Activated CD8-positive, alpha-beta memory T cell treated with anti-CD3 and anti-CD28 coated beads, Interleukin-2, amount 10 ng/mL, durations not matched to agents 7 days and 5 days (primary cell): ENCODE measurements at regions not wholly inside any gene's neighbourhood (a gene's known extent, or its start where the extent isn't known, plus 50 kb on each side); places are given as distances from the start of the nearest gene placed in this dataset.
"Not testable (repeated sequence)": the region's sequence is repeated elsewhere in the genome, so short reads cannot be mapped to it uniquely, and the experiment has no call there.

Source experiments
- ATAC-seq: fragments of 150-1000 bp; cut with Tn5 transposase; one replicate; pipeline ENCODE4 v1.10.0; 2021; ENCODE audit warnings: moderate library complexity
- CTCF ChIA-PET: fragments of 350-600 bp; sonication (Branson Sonifier 250); formaldehyde crosslinking; loops from one replicate; lab custom pipeline; 2021; ENCODE audit warnings: antibody characterized with exemption; lab: Charles Lee
- DNase-seq: peaks from one replicate; pipeline ENCODE4 v3.0.0-alpha.2; 2020
- H3K27ac Mint-ChIP-seq: one replicate; pipeline ENCODE4 v1.8.0; 2021; ENCODE audit warnings: mild to moderate bottlenecking, mixed read lengths
- H3K27me3 Mint-ChIP-seq: one replicate; pipeline ENCODE4 v1.8.0; 2021; ENCODE audit warnings: mixed read lengths
- H3K36me3 Mint-ChIP-seq: one replicate; pipeline ENCODE4 v1.8.0; 2021; ENCODE audit warnings: mild to moderate bottlenecking, mixed read lengths
- H3K4me1 Mint-ChIP-seq: one replicate; pipeline ENCODE4 v1.8.0; 2021; ENCODE audit warnings: mixed read lengths
- H3K4me3 Mint-ChIP-seq: one replicate; pipeline ENCODE4 v1.8.0; 2021; ENCODE audit warnings: mild to moderate bottlenecking, moderate library complexity, mixed read lengths
- H3K9me3 Mint-ChIP-seq: one replicate; pipeline ENCODE4 v1.8.0; 2022; ENCODE audit warnings: low read depth, mixed read lengths

DNA sequence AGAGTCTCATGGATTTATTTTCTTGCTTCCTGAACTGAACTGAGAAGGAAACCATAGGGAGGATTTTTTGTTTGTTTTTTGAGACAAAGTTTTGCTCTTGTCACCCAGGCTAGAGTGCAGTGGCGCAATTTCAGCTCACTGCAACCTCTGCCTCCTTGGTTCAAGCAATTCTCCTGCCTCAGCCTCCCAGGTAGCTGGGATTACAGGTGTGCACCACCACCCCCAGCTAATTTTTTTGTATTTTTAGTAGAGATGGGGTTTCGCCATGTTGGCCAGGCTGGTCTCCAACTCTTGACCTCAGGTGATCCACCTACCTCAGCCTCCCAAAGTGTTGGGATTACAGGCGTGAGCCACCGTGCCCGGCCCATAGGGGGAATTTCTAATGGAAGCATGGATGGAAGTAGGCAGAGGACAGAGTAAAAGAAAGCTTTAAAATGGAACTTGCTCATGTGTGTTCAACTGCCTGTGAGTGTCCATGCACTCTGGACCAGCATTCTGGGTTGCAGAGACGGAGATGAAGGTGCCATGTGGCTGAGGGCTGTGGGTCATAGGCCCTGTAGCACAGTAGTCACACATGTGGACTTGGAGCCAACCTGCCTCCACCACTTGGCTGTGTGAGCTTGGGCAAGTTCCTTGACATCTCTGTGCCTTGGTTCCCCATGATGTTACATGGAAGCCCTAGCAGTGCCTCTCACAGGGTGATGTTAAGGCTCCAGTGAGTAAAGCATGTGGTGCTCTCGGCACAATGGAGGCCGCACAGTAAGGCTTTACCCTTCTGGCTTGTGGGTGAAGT is 68.5 kb upstream of the ID2 start:
- peaks cover 12% of the 10 kb centered on the region for H3K36me3 Mint-ChIP-seq
- not testable (repeated sequence) for ATAC-seq, H3K4me3 Mint-ChIP-seq, H3K9me3 Mint-ChIP-seq, H3K27ac Mint-ChIP-seq, DNase-seq
- CTCF ChIA-PET, result interaction anchor here (0.8 kb wide), 1 partner anchor 63 kb away, joined by 3 read pairs; no protein-coding TSS in a partner anchor
- peaks cover 31% of the 10 kb centered on the region for H3K27me3 Mint-ChIP-seq
- H3K4me1 Mint-ChIP-seq, result peaks cover 13% of the 10 kb centered on the region

DNA sequence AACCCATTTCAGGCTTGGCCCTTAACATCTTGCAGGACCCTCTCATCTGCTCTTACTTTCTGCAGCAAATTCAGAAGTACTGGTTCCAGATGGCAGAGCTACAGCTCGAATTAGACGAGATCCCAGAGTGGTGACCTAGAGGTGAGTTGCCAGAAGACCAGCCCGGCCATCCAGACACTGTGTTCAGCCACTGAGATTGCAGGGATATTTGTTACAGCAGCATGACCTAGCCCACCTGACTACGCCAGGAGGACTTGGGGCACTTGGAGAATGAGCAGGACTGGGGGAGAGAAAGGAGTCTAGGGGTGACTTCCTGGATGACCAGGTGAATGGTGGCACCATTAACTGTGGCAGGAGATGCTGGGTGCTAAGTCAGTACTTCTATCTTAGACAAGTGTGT is 67.2 kb upstream of the ID2 start:
- CTCF ChIA-PET, result no interaction called here
- H3K27me3 Mint-ChIP-seq, result peaks cover 39% of the 10 kb centered on the region
- H3K4me3 Mint-ChIP-seq, result no peak overlapping the region
- no peak overlapping the region for H3K27ac Mint-ChIP-seq
- H3K36me3 Mint-ChIP-seq, result peaks cover 12% of the 10 kb centered on the region
- peaks cover 9% of the 10 kb centered on the region for H3K9me3 Mint-ChIP-seq
- H3K4me1 Mint-ChIP-seq, result peaks cover 2% of the 10 kb centered on the region
- ATAC-seq, result no peak
- no peak for DNase-seq

DNA sequence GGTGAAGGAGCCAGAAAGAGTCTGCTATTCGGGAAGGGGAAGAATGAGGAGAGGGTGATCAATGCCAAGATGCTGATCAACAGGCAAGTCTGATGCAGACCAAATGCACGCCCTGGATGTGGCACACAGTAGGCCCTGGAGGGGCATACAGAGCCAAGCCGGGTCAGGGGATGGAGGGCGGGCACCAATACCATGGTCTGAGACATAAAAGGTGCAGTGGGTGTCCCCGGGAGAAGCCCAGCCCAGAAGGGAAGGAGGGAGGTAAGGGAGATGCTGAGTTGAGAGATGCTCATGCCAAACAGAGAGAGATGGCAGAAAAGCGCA is 66.6 kb upstream of the ID2 start:
- CTCF ChIA-PET, result interaction anchor here (0.5 kb wide), 1 partner anchor 1553 kb away, joined by 4 read pairs; no protein-coding TSS in a partner anchor
- Mint-ChIP-seq H3K4me3 (no peak overlapping the region), H3K27ac (no peak overlapping the region), H3K4me1 (peaks cover 2% of the 10 kb centered on the region), H3K27me3 (peaks cover 39% of the 10 kb centered on the region), H3K9me3 (peaks cover 8% of the 10 kb centered on the region), H3K36me3 (peaks cover 9% of the 10 kb centered on the region)
- no peak for DNase-seq
- ATAC-seq, result no peak

DNA sequence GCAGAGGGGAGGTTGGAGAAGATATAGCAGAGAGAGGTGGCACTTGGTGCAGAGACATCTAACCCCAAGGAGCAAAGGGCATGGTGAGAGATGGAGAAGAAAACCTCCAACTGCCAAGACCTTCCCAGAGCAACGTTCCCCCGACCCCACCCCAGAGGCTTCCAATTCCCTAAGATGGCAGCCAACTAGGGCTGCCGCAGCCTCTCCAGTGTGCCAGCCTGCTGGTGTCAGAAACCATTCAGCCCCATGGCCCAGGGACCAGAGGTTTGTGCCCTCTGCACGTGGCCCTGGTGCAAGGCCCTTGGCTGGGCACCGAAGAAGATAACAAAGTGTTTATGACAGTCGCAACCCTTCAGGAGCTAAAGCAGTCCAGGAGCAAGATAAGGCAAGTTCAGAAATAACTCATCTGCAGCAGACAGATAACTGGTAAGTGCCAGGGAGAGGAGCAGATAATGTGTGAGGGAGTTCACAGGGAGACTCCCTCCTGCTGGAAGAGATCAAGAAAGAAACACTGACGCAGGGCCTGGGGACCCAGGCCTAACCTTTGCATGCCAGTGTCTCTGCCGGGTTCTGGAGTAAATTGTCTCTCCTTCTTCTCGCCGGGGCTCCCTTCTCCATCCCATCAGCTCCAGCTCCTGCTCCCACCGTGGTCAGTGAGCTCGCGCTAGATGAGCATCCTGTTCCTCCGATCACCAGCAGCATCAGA is 66.1 kb upstream of the ID2 start:
- H3K27ac Mint-ChIP-seq, result no peak overlapping the region
- H3K9me3 Mint-ChIP-seq, result peaks cover 3% of the 10 kb centered on the region
- ATAC-seq (no peak), DNase-seq (no peak)
- H3K27me3 Mint-ChIP-seq, result peaks cover 43% of the 10 kb centered on the region
- H3K4me3 Mint-ChIP-seq, result no peak overlapping the region
- peaks cover 2% of the 10 kb centered on the region for H3K4me1 Mint-ChIP-seq
- H3K36me3 Mint-ChIP-seq, result peaks cover 4% of the 10 kb centered on the region
- CTCF ChIA-PET, result interaction anchor here (0.5 kb wide), 1 partner anchor 1554 kb away, joined by 4 read pairs; no protein-coding TSS in a partner anchor

DNA sequence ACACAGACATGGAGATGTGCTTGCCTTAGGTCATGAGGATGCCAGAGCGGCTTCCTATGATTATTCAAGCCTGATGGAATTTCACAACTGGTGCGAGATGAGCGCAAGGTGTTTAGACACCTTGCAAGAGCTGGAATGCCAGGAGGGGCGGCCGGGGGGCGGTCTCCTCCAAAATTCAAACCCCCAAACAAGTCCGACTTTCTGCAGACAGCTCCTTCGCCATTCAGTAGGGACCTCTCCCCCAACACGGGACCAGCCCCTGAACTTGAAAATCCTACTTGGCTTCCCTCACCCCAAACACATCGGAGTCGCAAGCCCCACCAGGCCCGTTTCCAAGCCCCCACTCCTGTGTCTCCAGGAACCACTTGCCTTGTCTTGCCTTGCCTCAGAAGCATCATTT is 64.8 kb upstream of the ID2 start:
- DNase-seq (no peak), ATAC-seq (no peak)
- Mint-ChIP-seq H3K4me3 (no peak overlapping the region), H3K27me3 (peaks cover 43% of the 10 kb centered on the region), H3K4me1 (peaks cover under 1% of the 10 kb centered on the region), H3K36me3 (no peaks in the 10 kb centered on the region), H3K9me3 (no peaks in the 10 kb centered on the region), H3K27ac (no peak overlapping the region)
- CTCF ChIA-PET, result no interaction called here

DNA sequence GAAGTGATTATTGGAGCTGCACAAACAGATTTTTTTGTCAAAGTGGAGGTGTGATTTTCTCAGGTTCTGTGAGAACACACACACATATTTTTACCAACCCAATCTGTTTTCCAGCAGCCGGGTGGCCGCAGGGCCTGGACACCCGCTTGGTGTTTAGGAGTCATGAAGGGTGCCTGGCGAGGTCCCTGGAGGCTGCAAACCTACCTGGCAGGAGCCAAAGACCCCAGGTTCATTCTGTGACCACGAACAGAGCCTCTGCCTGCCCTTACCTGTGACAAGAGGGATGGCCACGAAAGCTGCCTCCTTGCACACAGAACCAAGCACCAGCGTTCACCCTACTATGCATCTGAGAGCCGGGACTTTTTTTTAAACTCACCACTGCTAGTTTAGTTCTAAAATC is 64.3 kb upstream of the ID2 start:
- H3K27ac Mint-ChIP-seq, result no peak overlapping the region
- DNase-seq, result no peak
- ATAC-seq, result no peak
- H3K9me3 Mint-ChIP-seq, result no peaks in the 10 kb centered on the region
- peaks cover under 1% of the 10 kb centered on the region for H3K4me1 Mint-ChIP-seq
- CTCF ChIA-PET, result no interaction called here
- no peaks in the 10 kb centered on the region for H3K36me3 Mint-ChIP-seq
- H3K4me3 Mint-ChIP-seq, result no peak overlapping the region
- H3K27me3 Mint-ChIP-seq, result peaks cover 43% of the 10 kb centered on the region

DNA sequence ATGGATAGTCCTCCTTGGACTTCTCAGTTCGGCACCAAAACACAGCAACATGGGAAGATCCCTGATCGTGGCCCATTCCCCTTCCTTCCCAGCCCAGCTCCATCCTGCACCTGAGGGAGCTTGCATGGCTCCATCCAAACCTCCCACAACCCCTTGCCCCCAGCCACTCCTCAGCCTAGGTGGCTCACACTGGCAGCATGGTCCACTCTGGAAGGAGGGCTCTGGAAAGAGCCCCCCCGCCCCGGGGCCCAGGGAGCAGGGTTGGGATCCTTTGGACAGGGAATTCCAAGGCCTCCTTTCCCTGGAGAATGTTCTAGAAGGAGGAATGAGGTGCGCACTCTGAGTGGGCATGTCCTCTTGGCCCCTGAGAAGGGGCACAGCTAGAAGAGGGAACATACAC is 62.8 kb upstream of the ID2 start:
- ATAC-seq (no peak), DNase-seq (no peak)
- Mint-ChIP-seq H3K9me3 (no peaks in the 10 kb centered on the region), H3K27me3 (peaks cover 43% of the 10 kb centered on the region), H3K4me1 (peaks cover 7% of the 10 kb centered on the region), H3K36me3 (no peaks in the 10 kb centered on the region), H3K27ac (no peak overlapping the region), H3K4me3 (no peak overlapping the region)
- CTCF ChIA-PET, result no interaction called here

DNA sequence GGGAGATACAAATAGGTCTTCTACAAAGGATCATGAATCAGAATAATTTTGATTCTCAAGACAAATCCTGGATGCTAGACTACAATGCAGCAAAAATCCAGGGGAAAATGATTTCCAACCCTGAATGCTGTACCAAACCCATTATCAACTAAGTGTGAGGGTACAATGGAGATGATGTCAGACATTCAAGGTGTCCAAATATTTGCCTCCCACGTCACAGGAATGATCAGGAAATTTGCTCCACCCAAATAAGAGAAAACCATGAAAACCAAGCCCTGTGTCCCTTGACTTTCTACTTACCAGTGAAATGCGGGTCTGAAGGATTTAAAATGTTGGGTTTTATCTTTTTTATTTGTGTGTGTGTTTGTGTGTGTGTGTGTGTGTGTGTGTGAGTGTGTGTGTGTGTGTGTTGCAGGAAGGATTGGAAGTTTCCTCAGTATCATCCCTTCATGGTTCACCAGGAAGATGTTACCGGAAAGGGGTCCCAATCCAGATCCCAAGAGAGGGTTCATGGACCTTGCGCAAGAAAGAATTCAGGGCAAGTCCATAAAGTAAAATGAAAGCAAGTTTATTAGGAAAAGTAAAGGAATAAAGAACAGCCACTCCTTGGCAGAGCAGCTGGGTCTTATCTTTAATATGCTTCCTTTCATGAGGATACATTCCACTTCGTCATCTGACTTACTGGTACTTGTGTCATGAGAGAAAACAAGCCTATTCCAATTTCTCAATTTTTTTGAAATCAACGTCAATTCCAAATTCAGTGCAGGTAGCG is 61.1 kb upstream of the ID2 start:
- no peak overlapping the region for H3K27ac Mint-ChIP-seq

DNA sequence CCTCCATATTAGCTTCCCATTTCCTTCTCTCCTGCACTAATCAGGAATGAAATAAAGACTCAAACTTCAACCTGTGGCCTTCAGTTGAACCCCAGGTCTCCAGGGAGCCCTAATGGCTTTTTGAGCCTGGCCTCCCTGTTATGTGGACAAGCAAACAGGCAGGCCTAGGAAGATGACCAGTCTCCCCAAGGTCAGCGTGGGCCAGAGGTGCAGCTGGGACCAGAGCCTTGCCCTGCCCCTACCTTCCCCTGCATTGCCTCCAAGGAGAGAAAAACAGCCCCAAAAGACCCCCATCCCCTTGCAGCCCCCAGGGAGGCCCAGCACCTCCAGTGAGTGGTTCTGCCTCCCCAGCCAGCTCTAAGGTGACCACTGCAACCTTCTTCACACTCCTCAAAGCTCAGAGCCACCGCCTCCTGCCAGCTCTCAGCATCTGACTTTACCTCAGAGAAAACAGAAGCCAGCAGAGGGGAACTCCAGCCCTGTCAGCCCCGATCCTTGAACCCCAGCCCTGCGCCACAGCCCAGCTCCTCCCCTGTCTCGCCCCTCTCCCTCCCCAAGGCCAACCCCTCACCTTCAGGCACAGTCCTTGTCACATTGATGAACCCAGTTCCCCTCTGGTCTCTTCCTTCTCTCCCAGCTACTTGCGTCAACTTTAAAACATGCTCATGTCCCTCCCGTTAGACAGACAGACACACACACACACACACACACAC is 59.5 kb upstream of the ID2 start:
- Mint-ChIP-seq H3K36me3 (no peaks in the 10 kb centered on the region), H3K9me3 (no peaks in the 10 kb centered on the region), H3K27me3 (peaks cover 32% of the 10 kb centered on the region), H3K27ac (no peak overlapping the region), H3K4me1 (peaks cover 7% of the 10 kb centered on the region), H3K4me3 (no peak overlapping the region)
- CTCF ChIA-PET, result interaction anchor here (0.6 to 1.2 kb wide), 2 partner anchors 13 to 21 kb away, joined by 3 to 5 read pairs; no protein-coding TSS in a partner anchor
- DNase-seq, result no peak
- no peak for ATAC-seq

More for the DNA sequence above, 61.1 kb upstream of the ID2 start:
- H3K4me3 Mint-ChIP-seq, result no peak overlapping the region
- peaks cover 7% of the 10 kb centered on the region for H3K4me1 Mint-ChIP-seq
- H3K9me3 Mint-ChIP-seq, result no peaks in the 10 kb centered on the region
- ATAC-seq, result no peak
- H3K36me3 Mint-ChIP-seq, result no peaks in the 10 kb centered on the region
- CTCF ChIA-PET, result no interaction called here
- peaks cover 36% of the 10 kb centered on the region for H3K27me3 Mint-ChIP-seq
- DNase-seq, result no peak

DNA sequence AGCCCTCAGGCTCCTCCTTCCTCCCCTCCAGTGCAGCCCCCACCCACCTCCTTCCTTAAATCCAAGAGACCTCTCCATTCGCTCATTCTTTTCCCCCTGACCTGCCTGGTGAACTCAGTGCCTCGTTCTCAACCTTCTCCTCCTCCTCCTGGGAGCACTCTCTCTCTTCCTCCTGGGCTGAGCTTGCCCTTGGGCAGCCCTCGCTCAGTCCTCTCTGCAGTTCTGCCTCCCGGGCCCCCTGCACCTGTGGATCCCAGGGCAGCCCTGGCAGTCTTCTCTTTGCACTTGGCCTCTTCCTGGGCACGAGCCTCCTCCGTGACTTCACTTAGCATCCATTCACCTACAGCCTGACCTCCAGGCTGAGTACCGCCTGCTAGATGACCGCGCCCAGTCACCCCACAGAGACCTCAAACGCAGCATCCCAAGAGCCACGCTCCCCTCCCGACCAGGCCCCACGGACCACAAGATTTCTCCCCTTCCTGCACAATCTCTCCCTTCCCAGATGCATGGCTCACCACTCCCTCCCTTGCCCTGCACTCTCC is 58.9 kb upstream of the ID2 start:
- Mint-ChIP-seq H3K9me3 (no peaks in the 10 kb centered on the region), H3K27me3 (peaks cover 28% of the 10 kb centered on the region), H3K27ac (no peak overlapping the region), H3K4me3 (no peak overlapping the region), H3K4me1 (peaks cover 7% of the 10 kb centered on the region), H3K36me3 (no peaks in the 10 kb centered on the region)
- ATAC-seq (no peak), DNase-seq (no peak)
- CTCF ChIA-PET, result interaction anchor here (1.2 kb wide), 1 partner anchor 14 kb away, joined by 3 read pairs; no protein-coding TSS in a partner anchor

DNA sequence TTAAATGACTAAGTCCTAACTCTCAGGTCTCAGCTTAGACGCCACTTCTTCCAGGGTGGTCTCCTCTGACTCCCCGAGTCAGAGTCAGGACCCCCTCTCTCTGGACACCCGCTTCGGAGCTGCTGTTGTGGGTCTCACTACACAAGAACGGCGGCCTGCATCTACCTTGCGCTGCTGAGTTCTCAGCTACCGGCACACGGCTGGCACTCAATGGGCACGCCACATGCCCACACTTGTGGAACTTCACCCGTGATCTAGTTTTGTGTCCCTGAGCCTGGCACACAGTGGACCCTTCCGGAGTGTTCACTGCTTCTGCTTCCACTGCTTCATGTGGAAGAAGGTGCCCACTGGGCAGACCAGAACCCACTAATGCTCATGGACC is 58.3 kb upstream of the ID2 start:
- H3K4me3 Mint-ChIP-seq, result no peak overlapping the region
- ATAC-seq (no peak), DNase-seq (no peak)
- H3K27ac Mint-ChIP-seq, result no peak overlapping the region
- peaks cover 11% of the 10 kb centered on the region for H3K4me1 Mint-ChIP-seq
- CTCF ChIA-PET, result interaction anchor here (1.2 kb wide), 1 partner anchor 14 kb away, joined by 3 read pairs; no protein-coding TSS in a partner anchor
- no peaks in the 10 kb centered on the region for H3K9me3 Mint-ChIP-seq
- H3K36me3 Mint-ChIP-seq, result no peaks in the 10 kb centered on the region
- peaks cover 24% of the 10 kb centered on the region for H3K27me3 Mint-ChIP-seq

DNA sequence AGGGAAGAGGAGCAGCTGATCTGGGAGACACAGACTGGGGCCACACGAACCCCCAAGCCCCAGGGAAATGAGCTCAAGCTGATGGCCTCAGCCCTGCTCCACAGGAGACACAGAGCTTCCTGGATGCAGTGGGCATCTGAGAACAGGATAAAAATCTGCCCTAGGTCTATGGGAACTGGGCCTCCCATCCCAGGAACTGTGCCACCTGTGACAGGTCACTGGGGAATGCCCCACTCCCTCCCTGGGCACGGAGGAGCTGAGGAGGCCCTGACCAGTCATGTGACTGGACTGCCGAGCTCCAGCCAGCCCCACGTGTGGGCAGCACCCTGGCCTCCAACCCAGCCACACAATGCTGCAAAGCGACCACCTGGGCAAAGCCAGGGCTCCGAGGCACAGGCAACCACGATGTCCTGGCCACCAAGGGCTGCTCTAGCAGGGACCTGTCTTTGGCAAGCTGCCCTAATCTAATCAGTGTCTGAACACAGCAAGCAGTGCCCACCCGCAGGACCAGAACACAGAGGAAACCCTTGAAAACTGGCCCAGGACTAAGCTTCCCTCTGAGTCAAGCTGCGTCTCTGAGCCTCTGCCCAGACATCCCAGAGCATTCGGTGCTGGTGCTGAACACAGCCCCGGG is 57.8 kb upstream of the ID2 start:
- no peak for DNase-seq
- no peak for ATAC-seq
- Mint-ChIP-seq H3K4me1 (peaks cover 14% of the 10 kb centered on the region), H3K27me3 (peaks cover 20% of the 10 kb centered on the region), H3K36me3 (no peaks in the 10 kb centered on the region), H3K9me3 (no peaks in the 10 kb centered on the region), H3K4me3 (no peak overlapping the region), H3K27ac (no peak overlapping the region)
- CTCF ChIA-PET, result no interaction called here
